Fibroblast of the aortic adventitia (primary cell): ENCODE measurements at regions not wholly inside any gene's neighbourhood (a gene's known extent, or its start where the extent isn't known, plus 50 kb on each side); places are given as distances from the start of the nearest gene placed in this dataset.

Source experiments
- DNase-seq: peaks from one replicate; pipeline ENCODE4 v3.0.0-alpha.2; 2010; ENCODE audit warnings: low read depth
- H3K4me3 ChIP-seq: 2 replicates; pipeline ENCODE4 v1.5.1; 2011; ENCODE audit warnings: low read depth, mild to moderate bottlenecking, control low read depth, low read length, moderate library complexity
- TF ChIP-seq, protein P1 (sequence below): IDR thresholded peaks from 2 replicates; pipeline ENCODE4 v1.5.1; 2011; ENCODE audit warnings: mild to moderate bottlenecking, low read length, control low read depth, inconsistent platforms; ENCODE audit not compliant: insufficient read depth

DNA sequence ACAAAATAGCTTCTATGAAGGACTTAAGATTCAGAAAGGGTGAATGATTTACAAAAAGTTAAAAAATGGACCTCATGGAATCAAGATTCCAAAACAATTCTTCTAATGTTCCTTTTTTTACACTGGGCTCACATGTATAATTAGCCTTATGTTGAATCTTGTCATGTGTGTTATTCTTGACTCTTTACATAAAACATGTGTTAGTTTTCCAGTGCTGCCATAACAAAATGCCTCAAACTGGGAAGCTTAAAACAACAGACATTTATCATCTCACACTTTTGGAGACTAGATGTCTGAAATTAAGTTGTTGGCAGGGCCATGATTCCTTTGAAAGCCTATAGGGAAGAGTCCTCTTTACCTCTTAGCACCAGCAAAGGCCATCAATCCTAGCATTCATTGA, 192.5 kb upstream of the SORCS1 start:
- TF ChIP-seq, protein P1, sequence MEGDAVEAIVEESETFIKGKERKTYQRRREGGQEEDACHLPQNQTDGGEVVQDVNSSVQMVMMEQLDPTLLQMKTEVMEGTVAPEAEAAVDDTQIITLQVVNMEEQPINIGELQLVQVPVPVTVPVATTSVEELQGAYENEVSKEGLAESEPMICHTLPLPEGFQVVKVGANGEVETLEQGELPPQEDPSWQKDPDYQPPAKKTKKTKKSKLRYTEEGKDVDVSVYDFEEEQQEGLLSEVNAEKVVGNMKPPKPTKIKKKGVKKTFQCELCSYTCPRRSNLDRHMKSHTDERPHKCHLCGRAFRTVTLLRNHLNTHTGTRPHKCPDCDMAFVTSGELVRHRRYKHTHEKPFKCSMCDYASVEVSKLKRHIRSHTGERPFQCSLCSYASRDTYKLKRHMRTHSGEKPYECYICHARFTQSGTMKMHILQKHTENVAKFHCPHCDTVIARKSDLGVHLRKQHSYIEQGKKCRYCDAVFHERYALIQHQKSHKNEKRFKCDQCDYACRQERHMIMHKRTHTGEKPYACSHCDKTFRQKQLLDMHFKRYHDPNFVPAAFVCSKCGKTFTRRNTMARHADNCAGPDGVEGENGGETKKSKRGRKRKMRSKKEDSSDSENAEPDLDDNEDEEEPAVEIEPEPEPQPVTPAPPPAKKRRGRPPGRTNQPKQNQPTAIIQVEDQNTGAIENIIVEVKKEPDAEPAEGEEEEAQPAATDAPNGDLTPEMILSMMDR: no peak
- no peak overlapping the region for H3K4me3 ChIP-seq
- DNase-seq: no peak

DNA sequence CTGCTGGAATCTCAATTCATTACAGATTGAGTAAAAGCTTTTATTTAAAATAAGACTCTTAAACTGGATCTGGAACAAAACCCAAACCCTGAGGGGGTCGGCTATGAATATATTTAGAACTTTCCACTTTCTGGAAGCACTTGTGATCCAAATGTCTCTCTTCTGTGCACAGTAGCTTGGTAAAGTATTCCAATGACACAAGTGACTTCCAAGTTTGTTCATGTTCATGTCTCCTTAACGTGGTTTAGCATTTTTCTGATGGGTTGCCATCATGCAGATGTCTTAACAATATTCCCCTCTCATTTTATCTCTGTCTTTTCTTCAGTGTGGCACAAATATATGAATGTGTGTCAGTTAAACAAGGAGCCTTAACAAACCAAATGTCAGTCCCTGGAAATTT, 191.9 kb upstream of the SORCS1 start:
- DNase-seq: no peak
- TF ChIP-seq, protein P1: no peak
- no peak overlapping the region for H3K4me3 ChIP-seq

DNA sequence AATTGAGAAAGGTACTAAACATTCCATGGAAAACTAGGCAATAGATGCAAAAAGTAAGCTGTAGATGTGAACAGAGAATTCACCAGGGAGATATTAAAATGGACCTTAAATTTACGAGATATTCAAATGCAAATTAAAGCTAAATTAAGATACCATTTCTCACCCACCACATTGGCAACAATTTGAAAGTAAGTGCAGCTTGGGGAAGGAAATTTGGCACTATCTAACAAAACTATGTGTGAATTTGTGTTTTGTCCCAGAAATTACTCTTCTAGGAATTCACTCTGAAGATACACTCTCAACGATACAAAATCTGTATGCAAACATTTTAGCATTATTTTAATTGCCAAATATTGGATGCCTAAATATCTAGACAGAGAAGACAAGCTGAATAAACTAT, 178.2 kb upstream of the SORCS1 start:
- TF ChIP-seq, protein P1: no peak
- DNase-seq: no peak
- H3K4me3 ChIP-seq: no peak overlapping the region

DNA sequence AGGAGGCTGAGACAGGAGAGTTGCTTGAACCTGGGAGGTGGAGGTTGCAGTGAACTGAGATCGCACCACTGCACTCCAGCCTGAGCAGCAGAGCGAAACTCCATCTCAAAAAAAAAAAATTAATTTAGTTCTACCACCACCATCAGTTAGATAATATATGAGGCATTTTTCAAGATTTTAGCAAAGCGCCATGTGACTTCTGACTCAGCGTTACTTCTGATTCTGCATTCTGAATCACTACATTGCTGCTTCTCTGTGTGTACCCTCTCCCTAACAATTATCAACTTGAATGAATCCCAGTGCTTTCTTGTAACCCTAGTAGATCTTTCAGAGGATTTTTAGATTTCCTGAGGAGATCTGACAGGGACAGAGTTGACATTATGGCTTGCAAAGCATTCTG, 176.8 kb upstream of the SORCS1 start:
- TF ChIP-seq, protein P1: no peak
- DNase-seq: no peak
- no peak overlapping the region for H3K4me3 ChIP-seq

DNA sequence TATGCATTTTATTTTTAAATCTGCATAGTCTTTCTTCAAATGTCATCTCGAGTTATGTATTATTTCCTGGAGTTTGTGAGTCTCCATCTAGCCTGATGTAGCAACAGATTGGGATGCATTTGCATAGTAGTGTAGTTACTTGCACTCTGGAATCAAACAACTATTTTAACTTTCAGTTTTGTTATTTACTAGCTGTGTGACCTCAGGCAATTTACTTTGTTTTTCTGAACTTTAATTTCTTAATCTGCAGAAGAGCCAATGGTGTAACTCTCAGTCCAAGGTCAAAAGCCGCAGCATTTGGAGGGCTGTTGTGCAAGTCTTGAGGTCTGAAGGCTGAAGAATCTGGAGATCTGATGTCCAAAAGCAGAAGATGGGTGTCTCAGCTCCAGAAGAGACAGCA, 175.8 kb upstream of the SORCS1 start:
- TF ChIP-seq, protein P1: no peak
- no peak for DNase-seq

DNA sequence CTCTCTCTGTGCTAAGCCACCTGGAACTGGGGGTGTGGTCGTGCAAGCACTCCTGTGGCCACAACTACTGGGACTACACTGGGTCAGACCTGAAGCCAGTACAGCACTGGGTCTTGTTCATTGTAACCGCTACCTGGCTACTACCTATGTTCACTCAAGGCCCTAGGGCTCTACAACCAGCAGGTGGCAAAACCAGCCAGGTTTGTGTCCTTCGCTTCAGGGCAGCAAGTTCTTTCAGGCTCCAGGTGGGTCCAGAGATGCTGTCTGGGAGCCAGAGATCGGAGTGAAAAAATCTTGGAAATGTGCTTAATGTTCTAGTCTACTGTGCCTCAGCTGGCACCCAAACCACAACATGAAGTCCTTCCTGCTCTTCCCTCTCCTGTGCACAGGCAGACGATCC, 171.6 kb upstream of the SORCS1 start:
- H3K4me3 ChIP-seq: no peak overlapping the region
- no peak for DNase-seq
- TF ChIP-seq, protein P1: no peak

More for the DNA sequence above, 175.8 kb upstream of the SORCS1 start:
- H3K4me3 ChIP-seq: no peak overlapping the region

DNA sequence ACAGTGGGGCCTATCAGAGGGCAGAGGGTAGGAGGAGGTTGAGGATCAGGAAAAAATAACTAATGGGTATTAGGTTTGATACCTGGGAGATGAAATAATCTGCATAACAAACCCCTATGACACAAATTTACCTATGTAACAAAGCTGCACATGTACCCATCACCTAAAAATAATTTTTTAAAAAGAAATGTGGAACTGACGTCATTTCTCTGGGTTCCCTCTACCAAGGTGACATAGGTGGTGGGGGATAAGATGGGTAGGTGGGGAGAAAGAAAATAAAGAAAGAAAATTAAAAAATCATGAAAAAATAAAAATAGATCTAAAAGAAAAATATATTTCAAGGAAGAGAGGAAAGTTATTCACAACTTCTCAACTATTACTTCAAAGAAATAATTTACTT, 153.1 kb upstream of the SORCS1 start:
- TF ChIP-seq, protein P1: no peak
- DNase-seq: no peak

More for the DNA sequence above, 153.1 kb upstream of the SORCS1 start:
- no peak overlapping the region for H3K4me3 ChIP-seq
